SK-N-SH (cell line): ENCODE measurements at regions not wholly inside any gene's neighbourhood (a gene's known extent, or its start where the extent isn't known, plus 50 kb on each side); places are given as distances from the start of the nearest gene placed in this dataset.

ENCODE experiments used
- CHD2 ChIP-seq: fragments of 150-350 bp; IDR thresholded peaks from 2 replicates; pipeline ENCODE4 v1.6.1; 2018; ENCODE audit warnings: low read length; ENCODE audit not compliant: partially characterized antibody
- POLR2AphosphoS5 ChIP-seq: IDR thresholded peaks from 2 replicates; pipeline ENCODE4 v1.6.1; 2012; ENCODE audit warnings: low read depth, low read length
- SMC3 ChIP-seq: IDR thresholded peaks from 2 replicates; pipeline ENCODE4 v1.6.1; 2012; ENCODE audit warnings: low read depth, low read length, improper control_type of control experiment
- YY1 ChIP-seq: IDR thresholded peaks from 2 replicates; pipeline ENCODE4 v1.4.0; 2012; ENCODE audit warnings: low read depth, mild to moderate bottlenecking
- TF ChIP-seq, protein P1 (sequence below): fragments of 200-600 bp; sonication (generic); IDR thresholded peaks from 2 replicates; pipeline ENCODE4 v1.6.1; 2017; ENCODE audit warnings: antibody characterized with exemption, mild to moderate bottlenecking, moderate library complexity
- TF ChIP-seq, protein P2 (sequence below): IDR thresholded peaks from 2 replicates; pipeline ENCODE4 v1.6.1; 2012; ENCODE audit warnings: mild to moderate bottlenecking, low read depth, low read length, moderate library complexity

DNA sequence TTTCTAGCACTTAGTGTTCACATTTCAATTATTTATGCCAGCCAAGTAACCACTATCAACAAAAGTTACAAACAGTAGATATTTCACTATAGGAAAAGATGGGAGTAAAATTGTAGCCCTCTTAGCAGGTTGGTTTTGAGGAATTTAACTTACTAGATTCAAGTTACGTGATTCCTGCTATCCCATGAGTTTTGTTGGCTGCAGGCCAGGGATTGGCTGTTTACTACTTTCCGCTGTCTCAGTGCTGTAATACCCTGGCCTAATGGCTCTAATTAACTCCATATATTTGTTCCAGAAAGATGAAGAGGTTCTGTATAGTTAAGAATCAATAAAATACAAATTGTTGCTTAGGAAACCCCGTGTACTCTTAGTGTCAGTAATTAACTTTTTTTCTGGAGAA, 55.5 kb upstream of the MAGED1 start:
- TF ChIP-seq, protein P1, sequence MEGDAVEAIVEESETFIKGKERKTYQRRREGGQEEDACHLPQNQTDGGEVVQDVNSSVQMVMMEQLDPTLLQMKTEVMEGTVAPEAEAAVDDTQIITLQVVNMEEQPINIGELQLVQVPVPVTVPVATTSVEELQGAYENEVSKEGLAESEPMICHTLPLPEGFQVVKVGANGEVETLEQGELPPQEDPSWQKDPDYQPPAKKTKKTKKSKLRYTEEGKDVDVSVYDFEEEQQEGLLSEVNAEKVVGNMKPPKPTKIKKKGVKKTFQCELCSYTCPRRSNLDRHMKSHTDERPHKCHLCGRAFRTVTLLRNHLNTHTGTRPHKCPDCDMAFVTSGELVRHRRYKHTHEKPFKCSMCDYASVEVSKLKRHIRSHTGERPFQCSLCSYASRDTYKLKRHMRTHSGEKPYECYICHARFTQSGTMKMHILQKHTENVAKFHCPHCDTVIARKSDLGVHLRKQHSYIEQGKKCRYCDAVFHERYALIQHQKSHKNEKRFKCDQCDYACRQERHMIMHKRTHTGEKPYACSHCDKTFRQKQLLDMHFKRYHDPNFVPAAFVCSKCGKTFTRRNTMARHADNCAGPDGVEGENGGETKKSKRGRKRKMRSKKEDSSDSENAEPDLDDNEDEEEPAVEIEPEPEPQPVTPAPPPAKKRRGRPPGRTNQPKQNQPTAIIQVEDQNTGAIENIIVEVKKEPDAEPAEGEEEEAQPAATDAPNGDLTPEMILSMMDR = no peak
- TF ChIP-seq CHD2 (no peak), YY1 (no peak), SMC3 (no peak), POLR2AphosphoS5 (no peak)
- TF ChIP-seq, protein P2, sequence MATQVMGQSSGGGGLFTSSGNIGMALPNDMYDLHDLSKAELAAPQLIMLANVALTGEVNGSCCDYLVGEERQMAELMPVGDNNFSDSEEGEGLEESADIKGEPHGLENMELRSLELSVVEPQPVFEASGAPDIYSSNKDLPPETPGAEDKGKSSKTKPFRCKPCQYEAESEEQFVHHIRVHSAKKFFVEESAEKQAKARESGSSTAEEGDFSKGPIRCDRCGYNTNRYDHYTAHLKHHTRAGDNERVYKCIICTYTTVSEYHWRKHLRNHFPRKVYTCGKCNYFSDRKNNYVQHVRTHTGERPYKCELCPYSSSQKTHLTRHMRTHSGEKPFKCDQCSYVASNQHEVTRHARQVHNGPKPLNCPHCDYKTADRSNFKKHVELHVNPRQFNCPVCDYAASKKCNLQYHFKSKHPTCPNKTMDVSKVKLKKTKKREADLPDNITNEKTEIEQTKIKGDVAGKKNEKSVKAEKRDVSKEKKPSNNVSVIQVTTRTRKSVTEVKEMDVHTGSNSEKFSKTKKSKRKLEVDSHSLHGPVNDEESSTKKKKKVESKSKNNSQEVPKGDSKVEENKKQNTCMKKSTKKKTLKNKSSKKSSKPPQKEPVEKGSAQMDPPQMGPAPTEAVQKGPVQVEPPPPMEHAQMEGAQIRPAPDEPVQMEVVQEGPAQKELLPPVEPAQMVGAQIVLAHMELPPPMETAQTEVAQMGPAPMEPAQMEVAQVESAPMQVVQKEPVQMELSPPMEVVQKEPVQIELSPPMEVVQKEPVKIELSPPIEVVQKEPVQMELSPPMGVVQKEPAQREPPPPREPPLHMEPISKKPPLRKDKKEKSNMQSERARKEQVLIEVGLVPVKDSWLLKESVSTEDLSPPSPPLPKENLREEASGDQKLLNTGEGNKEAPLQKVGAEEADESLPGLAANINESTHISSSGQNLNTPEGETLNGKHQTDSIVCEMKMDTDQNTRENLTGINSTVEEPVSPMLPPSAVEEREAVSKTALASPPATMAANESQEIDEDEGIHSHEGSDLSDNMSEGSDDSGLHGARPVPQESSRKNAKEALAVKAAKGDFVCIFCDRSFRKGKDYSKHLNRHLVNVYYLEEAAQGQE = no peak
